IMR-90 (cell line): ENCODE measurements at regions not wholly inside any gene's neighbourhood (a gene's known extent, or its start where the extent isn't known, plus 50 kb on each side); places are given as distances from the start of the nearest gene placed in this dataset.
A peak's percentile ranks its signal among the peaks of the same experiment; 100 is the strongest.

Experiments used
- ATAC-seq: fragments of 200-7000 bp; cut with Tn5 transposase; 2 replicates; pipeline ENCODE4 v1.9.1; 2020; ENCODE audit warnings: low read depth, mild to moderate bottlenecking, moderate library complexity
- BruUV-seq: library from RNA; stranded (reverse); fragments of 400-500 nt; replicated peaks from 2 replicates; lab custom pipeline; 2021; lab: Mats Ljungman, UMichigan
- CTCF ChIA-PET: fragments of 300-600 bp; formaldehyde crosslinking; extraction: SDS; loops from one replicate; lab custom pipeline; 2021; ENCODE audit warnings: antibody characterized with exemption; lab: Yijun Ruan, JAX
- POLR2A ChIA-PET: fragments of 300-600 bp; sonication (Branson Sonifier 250); formaldehyde crosslinking; loops from one replicate; lab custom pipeline; 2022; ENCODE audit warnings: antibody characterized with exemption; ENCODE audit not compliant: unreplicated experiment; lab: Charles Lee
- DNase-seq: peaks from one replicate; pipeline ENCODE4 v3.0.0; 2013
- H2AFZ ChIP-seq: replicated peaks from 2 replicates; pipeline ENCODE3; 2013; ENCODE audit warnings: low read length, mild to moderate bottlenecking; ENCODE audit not compliant: poor library complexity
- H2AK5ac ChIP-seq: 2 replicates; pipeline ENCODE4 v1.6.1; 2013; ENCODE audit warnings: low read depth, low read length, inconsistent platforms
- H2AK9ac ChIP-seq: replicated peaks from 2 replicates; pipeline ENCODE3; 2013; ENCODE audit warnings: mild to moderate bottlenecking, low read depth, low read length, moderate library complexity; ENCODE audit not compliant: poor library complexity
- H2BK120ac ChIP-seq: 2 replicates; pipeline ENCODE4 v1.6.1; 2013; ENCODE audit warnings: low read depth, low read length, inconsistent platforms
- H2BK15ac ChIP-seq: 3 replicates; pipeline ENCODE4 v1.6.1; 2013; ENCODE audit warnings: low read depth, low read length, inconsistent platforms
- H2BK20ac ChIP-seq: 2 replicates; pipeline ENCODE4 v1.6.1; 2013; ENCODE audit warnings: low read depth, mild to moderate bottlenecking, inconsistent platforms, low read length, moderate library complexity
- H2BK5ac ChIP-seq: 2 replicates; pipeline ENCODE4 v1.6.1; 2013; ENCODE audit warnings: mild to moderate bottlenecking, low read depth, low read length, inconsistent platforms; ENCODE audit not compliant: poor library complexity, severe bottlenecking
- H3K14ac ChIP-seq: replicated peaks from 2 replicates; pipeline ENCODE4 v1.6.1; 2013; ENCODE audit warnings: low read depth, low read length, inconsistent platforms
- H3K18ac ChIP-seq: 2 replicates; pipeline ENCODE4 v1.6.1; 2013; ENCODE audit warnings: low read depth, low read length, control low read depth
- H3K23ac ChIP-seq: 2 replicates; pipeline ENCODE4 v1.6.1; 2013; ENCODE audit warnings: low read depth, low read length, inconsistent platforms
- H3K27ac ChIP-seq: 2 replicates; pipeline ENCODE4 v1.5.1; 2013; ENCODE audit warnings: mild to moderate bottlenecking, control low read depth, low read length; ENCODE audit not compliant: insufficient read depth
- H3K27me3 ChIP-seq: 2 replicates; pipeline ENCODE4 v1.6.1; 2013; ENCODE audit warnings: low read length; ENCODE audit not compliant: control insufficient read depth, insufficient read depth
- H3K36me3 ChIP-seq: 2 replicates; pipeline ENCODE4 v1.6.1; 2013; ENCODE audit warnings: low read length, mixed read lengths; ENCODE audit not compliant: control insufficient read depth, insufficient read depth
- H3K4ac ChIP-seq: 2 replicates; pipeline ENCODE4 v1.6.1; 2013; ENCODE audit warnings: low read depth, low read length, inconsistent platforms
- H3K4me1 ChIP-seq: 2 replicates; pipeline ENCODE4 v1.6.1; 2013; ENCODE audit warnings: low read length, mixed read lengths; ENCODE audit not compliant: control insufficient read depth, insufficient read depth
- H3K4me2 ChIP-seq: 2 replicates; pipeline ENCODE4 v1.6.1; 2013; ENCODE audit warnings: low read depth, mild to moderate bottlenecking, control low read depth, low read length, moderate library complexity
- H3K4me3 ChIP-seq: 2 replicates; pipeline ENCODE4 v1.5.1; 2013; ENCODE audit warnings: low read depth, mild to moderate bottlenecking, control low read depth, low read length, moderate library complexity; ENCODE audit not compliant: insufficient read depth
- H3K56ac ChIP-seq: 2 replicates; pipeline ENCODE4 v1.6.1; 2013; ENCODE audit warnings: low read length, inconsistent platforms; ENCODE audit not compliant: insufficient read depth; ENCODE audit errors: extremely low read depth
- H3K79me1 ChIP-seq, 2 experiments: 2 replicates each; pipeline ENCODE4 v1.6.1; 2013; ENCODE audit warnings: low read length in 2 of 2, inconsistent platforms in 1 of 2, low read depth in 1 of 2
- H3K9ac ChIP-seq: 2 replicates; pipeline ENCODE4 v1.6.1; 2013; ENCODE audit warnings: low read depth, low read length, control low read depth
- H3K9me1 ChIP-seq: 2 replicates; pipeline ENCODE4 v1.6.1; 2013; ENCODE audit warnings: low read length, inconsistent platforms; ENCODE audit not compliant: insufficient read depth
- H3K9me3 ChIP-seq: 2 replicates; pipeline ENCODE4 v1.6.1; 2013; ENCODE audit warnings: low read length; ENCODE audit not compliant: control insufficient read depth, insufficient read depth
- H4K20me1 ChIP-seq: 2 replicates; pipeline ENCODE4 v1.6.1; 2013; ENCODE audit warnings: low read length, inconsistent platforms; ENCODE audit not compliant: insufficient read depth
- H4K5ac ChIP-seq: 2 replicates; pipeline ENCODE4 v1.6.1; 2013; ENCODE audit warnings: mild to moderate bottlenecking, low read depth, low read length, control low read depth
- H4K8ac ChIP-seq, 2 experiments: 2 replicates each; pipeline ENCODE4 v1.6.1; 2013; ENCODE audit warnings: low read depth in 2 of 2, low read length in 2 of 2, control low read depth in 1 of 2, inconsistent platforms in 1 of 2
- H4K91ac ChIP-seq: 2 replicates; pipeline ENCODE4 v1.6.1; 2013; ENCODE audit warnings: low read depth, low read length, inconsistent platforms; ENCODE audit not compliant: insufficient read depth
- BHLHE40 ChIP-seq: fragments of 150-350 bp; IDR thresholded peaks from 2 replicates; pipeline ENCODE4 v1.6.1; 2016; ENCODE audit warnings: mild to moderate bottlenecking, low read depth, low read length
- CEBPB ChIP-seq: IDR thresholded peaks from 2 replicates; pipeline ENCODE4 v1.6.1; 2012; ENCODE audit warnings: low read depth, low read length, improper control_type of control experiment
- CHD1 ChIP-seq: IDR thresholded peaks from 2 replicates; pipeline ENCODE4 v1.6.1; 2012; ENCODE audit warnings: low read depth, low read length, improper control_type of control experiment
- CTCF ChIP-seq: conservative IDR thresholded peaks from 2 replicates; pipeline ENCODE4 v1.5.1; 2012; ENCODE audit warnings: mild to moderate bottlenecking, low read depth, low read length, improper control_type of control experiment
- ELK1 ChIP-seq: fragments of 150-350 bp; IDR thresholded peaks from 2 replicates; pipeline ENCODE4 v1.6.1; 2016; ENCODE audit warnings: low read depth, mild to moderate bottlenecking, low read length, moderate library complexity, borderline replicate concordance
- FOS ChIP-seq: fragments of 150-350 bp; IDR thresholded peaks from 2 replicates; pipeline ENCODE4 v1.6.1; 2016; ENCODE audit warnings: low read depth, low read length
- MAFK ChIP-seq: IDR thresholded peaks from 2 replicates; pipeline ENCODE4 v1.6.1; 2012; ENCODE audit warnings: low read depth, low read length, improper control_type of control experiment
- MAZ ChIP-seq: IDR thresholded peaks from 2 replicates; pipeline ENCODE4 v1.6.1; 2012; ENCODE audit warnings: low read depth, mild to moderate bottlenecking, low read length, improper control_type of control experiment, moderate library complexity, borderline replicate concordance
- MXI1 ChIP-seq: IDR thresholded peaks from 2 replicates; pipeline ENCODE4 v1.6.1; 2012; ENCODE audit warnings: low read depth, mild to moderate bottlenecking, low read length, moderate library complexity, borderline replicate concordance
- NFE2L2 ChIP-seq: fragments of 150-350 bp; IDR thresholded peaks from 2 replicates; pipeline ENCODE4 v1.6.1; 2016; ENCODE audit warnings: low read depth, mild to moderate bottlenecking, low read length
- POLR2A ChIP-seq: IDR thresholded peaks from 2 replicates; pipeline ENCODE4 v1.6.1; 2012; ENCODE audit warnings: mild to moderate bottlenecking, low read depth, low read length
- RAD21 ChIP-seq: IDR thresholded peaks from 2 replicates; pipeline ENCODE4 v1.6.1; 2012; ENCODE audit warnings: low read length, improper control_type of control experiment
- RCOR1 ChIP-seq: IDR thresholded peaks from 2 replicates; pipeline ENCODE4 v1.6.1; 2012; ENCODE audit warnings: mild to moderate bottlenecking, low read length, improper control_type of control experiment; ENCODE audit not compliant: insufficient replicate concordance
- RFX5 ChIP-seq: IDR thresholded peaks from 2 replicates; pipeline ENCODE4 v1.8.0; 2012; ENCODE audit warnings: low read depth, mild to moderate bottlenecking, low read length, moderate library complexity
- SMC3 ChIP-seq: fragments of 150-350 bp; IDR thresholded peaks from 2 replicates; pipeline ENCODE4 v1.6.1; 2016; ENCODE audit warnings: low read depth, mild to moderate bottlenecking, antibody characterized with exemption, low read length, moderate library complexity
- USF2 ChIP-seq: fragments of 150-350 bp; IDR thresholded peaks from 2 replicates; pipeline ENCODE4 v1.6.1; 2017; ENCODE audit warnings: mild to moderate bottlenecking, antibody characterized with exemption, low read length, low read depth
- WGBS, 2 experiments: methylation state at CpG; one replicate each; pipeline versions ENCODE4 v1.1.5 to v1.1.7; 2013; ENCODE audit warnings: missing lambda C conversion rate in 2 of 2; ENCODE audit not compliant: insufficient read length in 1 of 2; ENCODE audit errors: extremely low coverage in 2 of 2; 5-methylcytosine and 5-hydroxymethylcytosine counted together
- dilution Hi-C: fragments of 300-500 bp; cut with HindIII; formaldehyde crosslinking; loops from one replicate; pipeline ENCODE4 v1.14.3; 2018; ENCODE audit warnings: low sequenced_read_pairs; ENCODE audit not compliant: unreplicated experiment
- in situ Hi-C: fragments of 300-500 bp; cut with MboI; formaldehyde crosslinking; loops from 3 replicates; pipeline ENCODE4 v1.14.3; 2019; ENCODE audit warnings: low sequenced_read_pairs, inconsistent platforms, mixed read lengths
- intact Hi-C: fragments of 100-400 bp; cut with micrococcal nuclease; formaldehyde crosslinking; loops from 2 replicates; pipeline ENCODE4 v1.10.0; 2022

GRCh38 chr5:142216931-142217330 is 107.9 kb downstream of the SPRY4 start:
- no peaks in the 10 kb centered on the region for H3K36me3 ChIP-seq
- peaks cover 0 to 5% of the 10 kb centered on the region in 2 experiments; a peak in 2 of 4 replicates for H3K79me1 ChIP-seq
- BruUV-seq, result no TSS peak
- DNase-seq, result no peak
- peak overlapping the region; percentile 2; the same call in 1 of the 2 replicates for H2BK120ac ChIP-seq
- peak overlapping the region; percentile 86; the same call in 1 of the 2 replicates for H2AK5ac ChIP-seq
- H3K4me2 ChIP-seq, result no peak overlapping the region
- H2AK9ac ChIP-seq, result no peak overlapping the region
- no peak overlapping the region for H4K5ac ChIP-seq
- peaks cover 7% of the 10 kb centered on the region; the same call in 1 of the 2 replicates for H3K4me1 ChIP-seq
- no peak overlapping the region for H3K23ac ChIP-seq
- no peak overlapping the region for H2BK20ac ChIP-seq
- intact Hi-C loops, result loop anchor here (5.0 kb wide), 2 partner anchors 105 to 330 kb away; no protein-coding TSS in a partner anchor
- no peak overlapping the region for H4K91ac ChIP-seq
- CTCF ChIA-PET, result no interaction called here
- H2AFZ ChIP-seq, result no peak overlapping the region
- no peak overlapping the region for H2BK5ac ChIP-seq
- no peak overlapping the region for H3K27ac ChIP-seq
- TF ChIP-seq CEBPB (no peak), CTCF (no peak), MXI1 (no peak), BHLHE40 (no peak), RCOR1 (no peak), RFX5 (no peak), FOS (no peak), NFE2L2 (no peak), MAFK (no peak), USF2 (no peak), SMC3 (no peak), MAZ (no peak), CHD1 (no peak), RAD21 (no peak), POLR2A (no peak), ELK1 (no peak)
- peaks cover 5% of the 10 kb centered on the region for H3K9me1 ChIP-seq
- H3K9ac ChIP-seq, result no peak overlapping the region
- peaks cover 9% of the 10 kb centered on the region; the same call in 1 of the 2 replicates for H4K20me1 ChIP-seq
- peak overlapping the region; percentile 39; the same call in 1 of the 2 replicates for H3K14ac ChIP-seq
- peaks cover 1% of the 10 kb centered on the region; the same call in 1 of the 2 replicates for H3K27me3 ChIP-seq
- in situ Hi-C loops, result no loop called here
- no peak overlapping the region for H3K56ac ChIP-seq
- H3K4me3 ChIP-seq, result no peak overlapping the region
- H3K18ac ChIP-seq, result no peak overlapping the region
- no peak overlapping the region; the same call in 1 of the 2 replicates for H3K4ac ChIP-seq
- no peak for ATAC-seq
- H4K8ac ChIP-seq, result no peak overlapping the region
- H3K9me3 ChIP-seq, result no peaks in the 10 kb centered on the region
- H2BK15ac ChIP-seq, result peak overlapping the region; percentile 1; the same call in 1 of the 3 replicates
- POLR2A ChIA-PET, result no interaction called here
- dilution Hi-C loops, result no loop called here
- WGBS, 2 experiments, result 20% methylated on average over 1 of the region's 3 CpGs; no CpG with 5 or more reads in 1 of the 2 experiments
